GM21723 (cell line): ENCODE measurements at regions not wholly inside any gene's neighbourhood (a gene's known extent, or its start where the extent isn't known, plus 50 kb on each side); places are given as distances from the start of the nearest gene placed in this dataset.
"Not testable (repeated sequence)": the region's sequence is repeated elsewhere in the genome, so short reads cannot be mapped to it uniquely, and the experiment has no call there.

Source experiments
- ATAC-seq: cut with Tn5 transposase; IDR thresholded peaks from one replicate; pipeline ENCODE4 v1.9.1; 2021; ENCODE audit warnings: mild to moderate bottlenecking, moderate library complexity; ENCODE audit not compliant: unreplicated experiment

DNA sequence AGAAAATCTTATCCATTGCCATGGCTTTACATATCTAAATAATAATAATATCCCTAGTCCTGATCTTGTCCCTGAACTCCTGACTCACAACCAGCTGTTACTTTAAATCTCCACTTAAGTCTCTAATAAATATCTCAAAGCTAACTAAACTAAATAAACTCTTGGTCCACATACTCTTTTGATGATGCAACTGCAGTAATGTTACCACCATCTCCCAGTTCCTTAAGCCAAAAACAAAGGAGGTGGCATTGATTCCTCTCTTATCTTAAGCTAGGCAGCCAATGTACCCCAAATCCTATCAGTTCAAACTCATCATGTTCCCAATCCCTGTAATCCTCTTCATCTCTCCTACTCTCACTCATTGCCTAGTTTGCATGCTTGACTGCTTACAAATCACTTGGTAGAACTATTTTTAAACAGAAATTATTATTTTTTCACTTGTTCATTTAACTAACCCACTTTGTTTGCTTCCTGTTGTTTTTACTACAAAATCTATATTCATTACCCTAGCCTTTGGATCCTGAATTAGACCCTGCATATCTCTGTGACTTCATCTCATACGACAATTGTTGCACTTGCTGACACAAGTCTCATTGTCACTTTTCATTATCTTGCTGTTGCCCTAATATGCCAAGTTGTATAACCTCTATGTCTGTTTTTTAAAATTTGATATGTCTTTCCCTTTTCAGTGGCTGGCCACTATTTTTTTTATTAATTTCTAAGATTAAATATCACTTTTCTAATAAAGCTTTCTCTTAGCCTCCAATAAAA lies 462.2 kb downstream of the ZPLD1 start:
- ATAC-seq: no peak

DNA sequence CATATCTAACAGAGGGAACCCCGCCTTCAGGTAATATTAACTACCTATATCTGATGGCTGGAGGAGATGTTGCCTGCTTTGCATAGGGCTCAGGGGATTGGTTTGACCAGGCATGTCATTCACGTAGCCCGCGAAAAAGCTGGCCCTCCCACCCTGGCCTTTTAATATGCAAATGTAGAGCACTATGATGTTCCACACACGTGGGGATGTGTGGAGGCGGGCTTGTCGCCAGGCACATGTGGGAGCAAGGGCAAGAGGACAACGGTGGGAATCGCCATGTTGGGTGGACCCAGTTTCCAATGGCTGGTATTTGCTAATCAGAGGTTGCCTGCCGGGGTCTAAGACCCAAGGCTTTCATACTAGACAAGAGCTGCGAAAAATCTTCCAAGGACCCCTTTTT lies 469.8 kb downstream of the ZPLD1 start:
- no peak for ATAC-seq

DNA sequence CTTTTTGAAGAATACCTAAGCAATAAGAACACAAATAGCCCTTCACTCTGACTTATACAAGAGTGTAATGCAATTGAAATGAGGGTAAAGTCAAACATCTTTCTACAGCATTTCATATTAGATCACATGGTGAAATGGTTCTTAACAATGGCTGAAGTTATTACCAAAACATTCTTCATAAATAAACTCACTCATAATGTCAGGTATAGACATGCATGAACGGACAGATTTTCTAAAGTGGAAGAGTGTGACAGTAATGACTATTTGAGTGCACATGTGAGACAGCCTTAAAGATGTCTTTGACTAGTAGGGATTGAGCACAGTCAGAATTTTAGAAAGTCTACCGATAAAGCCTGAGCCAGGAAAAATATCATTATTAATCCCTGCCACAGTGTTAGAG lies 471.0 kb downstream of the ZPLD1 start:
- no peak for ATAC-seq

DNA sequence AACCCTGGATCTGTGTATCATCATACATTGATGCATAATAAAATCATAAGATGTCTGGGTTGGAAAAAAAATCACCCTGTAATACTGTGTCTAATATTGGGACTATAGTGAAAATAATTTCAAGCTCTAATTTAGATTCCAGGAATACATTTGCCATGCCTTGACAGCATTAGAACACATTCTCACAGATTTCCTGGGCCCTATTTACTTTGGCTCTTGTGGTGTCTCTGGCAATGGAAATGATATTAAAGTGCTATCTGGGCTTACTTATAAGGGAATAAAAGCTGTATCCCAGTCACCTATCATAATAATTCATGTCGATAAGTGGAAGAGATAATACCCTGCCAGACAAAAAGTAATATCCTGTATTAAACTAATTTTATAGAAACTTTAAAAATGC lies 472.0 kb downstream of the ZPLD1 start:
- ATAC-seq: no peak

DNA sequence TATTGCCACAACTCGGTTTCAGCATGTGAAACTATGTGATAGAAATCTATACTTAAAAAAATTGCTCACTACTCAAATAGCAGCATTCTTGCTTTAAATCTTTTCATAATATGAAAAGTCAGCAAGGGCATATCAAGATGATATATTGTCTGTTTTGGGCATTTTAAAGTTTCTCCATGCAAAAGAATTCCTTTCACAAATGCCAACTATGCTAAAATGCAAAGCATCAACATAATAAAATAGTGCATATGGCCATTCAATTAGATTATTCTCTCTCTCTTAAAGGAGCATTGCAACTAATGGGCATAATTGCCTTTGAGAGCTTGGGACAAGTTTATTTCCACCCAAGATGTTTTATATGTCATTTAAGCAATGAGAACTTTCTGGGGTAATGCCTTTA lies 475.1 kb downstream of the ZPLD1 start:
- ATAC-seq: no peak

DNA sequence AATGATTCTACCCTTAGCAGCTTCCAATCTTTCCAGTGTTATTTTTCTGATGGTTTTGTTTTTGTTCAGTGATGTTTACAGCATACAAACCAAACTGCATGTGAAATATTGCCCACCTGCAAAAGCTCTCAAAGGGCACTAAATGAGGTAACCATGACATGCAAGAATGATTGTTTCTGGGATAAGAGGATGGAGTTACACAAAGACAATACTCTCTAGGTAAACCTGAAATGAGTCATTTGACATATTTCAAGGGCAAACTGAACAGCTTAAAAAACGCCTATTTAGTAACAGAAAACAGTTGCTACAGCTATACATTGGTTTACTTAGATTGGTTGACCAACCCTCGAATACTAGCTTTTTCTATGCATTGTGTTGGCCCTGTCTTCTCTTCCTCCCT lies 481.7 kb downstream of the ZPLD1 start:
- no peak for ATAC-seq

- no peak for ATAC-seq
These were observed 491.8 kb downstream of the ZPLD1 start for GRCh38 chr3:102926618-102927017.

GRCh38 chr3:102933377-102933776 lies 498.6 kb downstream of the ZPLD1 start:
- ATAC-seq: no peak

GRCh38 chr3:102936511-102937045 lies 501.8 kb downstream of the ZPLD1 start:
- ATAC-seq: no peak

DNA sequence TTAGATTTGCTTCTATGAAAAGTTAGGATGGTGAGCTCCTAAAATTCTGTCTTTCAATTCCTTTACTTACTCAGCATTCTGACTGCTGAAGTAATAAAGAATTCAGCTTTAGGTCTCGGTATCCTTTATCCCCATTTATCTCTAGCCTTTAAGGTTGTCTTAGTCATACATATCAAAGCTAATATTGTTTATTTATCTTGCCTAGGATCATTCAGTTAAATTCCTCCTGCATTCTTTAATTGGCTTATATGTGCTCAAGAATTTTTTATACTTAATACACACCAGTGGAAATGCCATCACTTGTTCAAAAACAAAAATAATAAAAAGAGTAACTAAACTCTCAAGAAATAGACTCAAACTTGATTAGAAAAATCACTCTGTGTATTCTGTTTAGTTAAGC lies 507.0 kb downstream of the ZPLD1 start:
- no peak for ATAC-seq

GRCh38 chr3:102946445-102946844 lies 511.6 kb downstream of the ZPLD1 start:
- not testable (repeated sequence) for ATAC-seq

DNA sequence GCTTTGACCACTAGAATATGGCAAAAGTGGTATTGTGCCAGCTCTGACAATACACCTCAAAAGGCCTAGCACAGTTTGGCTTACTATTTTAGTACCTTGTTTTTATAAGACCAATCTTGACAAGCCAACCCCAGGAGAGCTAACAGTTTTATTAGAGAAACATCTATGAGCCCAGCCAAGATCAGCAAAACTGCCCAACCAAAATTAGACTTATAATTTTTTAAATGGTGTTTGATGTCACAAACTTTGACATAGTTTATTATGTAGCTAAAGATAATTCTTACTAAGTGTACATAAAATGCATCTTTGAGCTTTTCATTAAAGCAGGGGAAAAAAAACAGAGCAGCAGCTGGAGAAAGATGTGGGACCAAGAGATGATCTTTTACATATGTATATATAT lies 537.5 kb downstream of the ZPLD1 start:
- no peak for ATAC-seq

DNA sequence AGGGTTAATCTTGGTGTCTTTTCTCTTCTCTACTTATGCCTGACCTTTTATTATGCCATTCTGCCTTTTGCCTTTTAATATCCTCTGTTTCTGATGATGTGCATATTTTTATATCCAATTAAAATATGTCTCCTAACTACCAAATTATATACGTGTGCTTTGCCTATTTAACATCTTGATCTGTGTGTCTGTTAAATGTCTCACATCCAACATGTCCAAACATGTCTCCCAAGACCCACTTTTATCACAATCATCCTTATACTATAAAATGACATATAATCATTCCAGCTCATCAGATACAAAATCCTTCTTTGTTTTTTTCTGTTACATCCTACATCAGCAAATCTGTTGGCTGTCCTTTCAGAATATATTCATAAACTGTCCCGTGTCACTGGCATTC lies 539.5 kb downstream of the ZPLD1 start:
- ATAC-seq: no peak

GRCh38 chr3:102979191-102979590 lies 544.4 kb downstream of the ZPLD1 start:
- ATAC-seq: no peak

DNA sequence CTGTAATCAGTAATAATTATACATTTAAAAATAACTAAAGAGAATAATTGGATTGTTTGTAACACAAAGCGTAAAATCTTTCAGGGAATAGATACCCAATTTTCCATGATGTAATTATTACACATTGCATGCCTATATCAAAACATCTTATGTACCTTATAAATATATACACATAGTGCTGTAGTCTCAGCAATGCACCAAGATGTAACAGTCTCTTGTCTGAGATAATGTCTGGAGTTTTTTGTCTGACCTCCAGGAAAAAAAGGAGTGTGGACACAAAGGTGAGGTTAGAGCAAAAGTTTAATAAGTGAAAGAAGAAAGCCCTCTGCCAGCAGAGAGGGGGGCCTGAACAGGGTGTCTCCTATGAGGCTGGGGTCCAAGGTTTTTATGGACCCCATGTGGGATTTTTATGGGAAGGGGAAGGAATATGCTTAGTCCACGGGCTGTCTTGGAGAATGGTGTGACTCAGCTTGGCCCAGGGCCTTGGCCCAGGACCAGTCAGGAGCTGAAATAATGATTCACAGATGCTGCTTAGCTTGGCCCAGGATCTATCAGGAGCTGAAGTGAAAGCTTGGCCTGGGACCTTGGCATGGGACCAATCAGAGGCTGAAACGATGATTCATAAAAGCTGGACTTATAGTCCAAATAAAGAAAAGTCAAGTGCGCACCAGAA lies 545.0 kb downstream of the ZPLD1 start:
- ATAC-seq: no peak

DNA sequence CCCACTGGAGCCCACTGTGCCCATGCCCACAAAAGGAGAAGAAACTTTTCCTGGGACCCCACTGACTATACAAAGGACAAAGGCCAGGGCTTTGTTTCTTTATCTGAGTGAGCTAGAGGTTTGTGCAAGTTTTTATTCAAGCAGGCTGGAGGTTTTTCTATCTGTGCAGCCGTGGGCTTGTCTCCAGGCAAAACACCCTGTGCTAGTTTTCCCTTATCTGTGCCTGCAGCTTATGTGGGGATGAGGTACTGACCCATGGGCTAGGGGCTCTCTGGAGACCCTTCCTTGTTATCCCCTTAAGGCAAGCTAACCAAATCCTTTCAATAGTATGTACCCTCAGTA lies 545.5 kb downstream of the ZPLD1 start:
- ATAC-seq: no peak

DNA sequence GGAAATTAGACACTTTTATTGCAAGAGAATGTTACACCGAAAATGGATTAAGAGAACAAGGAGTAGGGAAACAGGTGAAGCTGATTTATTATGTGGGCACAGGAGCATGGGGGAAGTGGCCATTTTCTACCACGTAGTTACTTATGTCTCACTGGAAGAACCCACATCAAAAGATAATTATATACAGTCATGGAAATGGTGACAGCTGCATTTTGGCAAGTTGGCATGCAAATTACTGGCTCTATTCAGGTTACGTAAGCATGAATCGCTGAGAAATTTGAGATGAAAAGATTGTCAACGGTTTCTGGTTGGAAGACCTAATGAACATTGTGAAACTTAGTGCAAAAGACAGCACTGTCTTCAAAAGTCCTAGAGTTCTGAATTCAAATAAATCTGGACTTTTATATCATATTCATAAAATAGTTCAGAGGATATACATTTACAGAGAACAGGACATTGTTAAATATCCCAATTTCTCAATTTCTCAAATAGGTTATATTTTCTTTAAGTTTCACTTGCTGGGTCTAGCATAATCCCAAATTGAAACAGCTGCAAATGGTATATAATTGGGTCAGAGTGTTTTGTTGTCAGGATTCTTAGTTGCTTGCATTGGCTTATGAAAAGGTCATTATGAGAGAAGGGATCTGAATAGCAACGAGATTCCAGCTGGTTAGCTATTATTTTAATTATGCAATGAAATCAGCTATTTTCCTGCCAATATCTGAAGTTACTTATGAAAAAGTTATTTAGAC lies 567.8 kb downstream of the ZPLD1 start:
- ATAC-seq: no peak

- no peak for ATAC-seq
These were observed 571.8 kb downstream of the ZPLD1 start for GRCh38 chr3:103006526-103007183.

DNA sequence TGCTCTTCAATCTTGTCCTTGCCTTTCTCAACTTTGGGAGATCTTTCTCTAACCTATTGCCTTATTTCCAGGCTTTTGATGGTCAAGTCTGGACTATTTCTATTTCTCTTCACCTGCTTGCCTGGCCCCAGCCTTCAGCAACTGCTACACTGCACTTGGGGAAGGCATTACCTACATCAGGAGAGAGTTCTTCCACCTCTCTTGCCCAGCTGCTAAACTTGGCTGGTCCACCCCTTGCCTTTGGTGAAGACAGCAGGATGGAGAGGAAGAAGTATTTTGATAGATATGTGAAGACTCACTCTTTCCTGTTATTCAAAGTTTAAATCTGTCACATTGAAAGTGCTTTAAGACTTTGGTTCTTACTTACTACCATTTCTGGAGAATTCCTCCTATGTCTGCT lies 574.8 kb downstream of the ZPLD1 start:
- ATAC-seq: no peak

DNA sequence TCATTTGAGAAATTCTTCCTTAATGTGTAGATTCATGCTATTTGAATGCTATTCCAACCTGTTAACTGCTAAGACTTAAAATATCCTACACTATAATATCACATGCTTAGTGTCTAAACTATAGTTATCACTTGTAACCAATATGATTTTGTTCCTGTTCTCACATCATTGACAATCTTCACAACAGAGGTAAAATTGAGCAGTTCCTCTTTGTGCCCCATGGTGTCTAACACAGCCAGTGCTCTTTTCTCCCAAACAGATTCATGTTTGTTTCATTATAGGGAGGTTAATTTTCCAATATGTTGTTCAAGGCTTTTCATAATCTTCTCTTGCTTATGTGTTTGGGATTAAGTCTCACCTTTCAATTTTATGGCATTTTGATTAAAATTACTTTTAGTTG lies 591.1 kb downstream of the ZPLD1 start:
- no peak for ATAC-seq

DNA sequence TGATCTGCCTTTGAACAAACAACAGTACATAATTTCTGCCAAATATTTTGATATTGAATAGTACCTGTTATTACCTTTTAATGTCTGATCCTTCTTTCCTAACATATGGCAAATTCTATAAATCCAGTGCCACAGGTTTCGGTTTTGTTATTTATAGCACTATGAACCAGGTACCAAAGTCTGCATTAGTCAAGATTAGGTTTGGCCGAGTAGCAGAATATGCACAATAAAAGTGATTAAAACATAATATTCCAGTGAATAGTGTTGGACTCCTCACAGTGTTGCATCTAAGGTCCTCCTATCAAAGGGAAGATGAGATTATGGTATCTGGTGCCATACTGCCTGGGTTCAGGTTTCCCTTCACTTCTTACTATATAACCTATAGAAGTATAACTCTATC lies 599.0 kb downstream of the ZPLD1 start:
- no peak for ATAC-seq
